ENCODE measurements at regions not wholly inside any gene's neighbourhood (a gene's known extent, or its start where the extent isn't known, plus 50 kb on each side); places are given as distances from the start of the nearest gene placed in this dataset.

GRCh38 chr4:65063601-65064000, 606.7 kb downstream of the EPHA5 start:
- H3K4me3 Mint-ChIP-seq = no peak overlapping the region
- no peaks in the 10 kb centered on the region for H3K27me3 ChIP-seq (ENCODE audit: insufficient read depth)
- ATAC-seq (no peak), DNase-seq (ENCODE audit: low spot score) (no peak)
- H3K36me3 Mint-ChIP-seq (ENCODE audit: low read depth) = peaks cover 5% of the 10 kb centered on the region; the same call in 2 of the 3 replicates
- TF ChIP-seq STAT1 (IDR thresholded peaks at IDR 0.05; ENCODE audit: unreplicated experiment) = no peak
- no peak for TF ChIP-seq REST (IDR thresholded peaks at IDR 0.05; ENCODE audit: unreplicated experiment)
- TF ChIP-seq, protein P1, sequence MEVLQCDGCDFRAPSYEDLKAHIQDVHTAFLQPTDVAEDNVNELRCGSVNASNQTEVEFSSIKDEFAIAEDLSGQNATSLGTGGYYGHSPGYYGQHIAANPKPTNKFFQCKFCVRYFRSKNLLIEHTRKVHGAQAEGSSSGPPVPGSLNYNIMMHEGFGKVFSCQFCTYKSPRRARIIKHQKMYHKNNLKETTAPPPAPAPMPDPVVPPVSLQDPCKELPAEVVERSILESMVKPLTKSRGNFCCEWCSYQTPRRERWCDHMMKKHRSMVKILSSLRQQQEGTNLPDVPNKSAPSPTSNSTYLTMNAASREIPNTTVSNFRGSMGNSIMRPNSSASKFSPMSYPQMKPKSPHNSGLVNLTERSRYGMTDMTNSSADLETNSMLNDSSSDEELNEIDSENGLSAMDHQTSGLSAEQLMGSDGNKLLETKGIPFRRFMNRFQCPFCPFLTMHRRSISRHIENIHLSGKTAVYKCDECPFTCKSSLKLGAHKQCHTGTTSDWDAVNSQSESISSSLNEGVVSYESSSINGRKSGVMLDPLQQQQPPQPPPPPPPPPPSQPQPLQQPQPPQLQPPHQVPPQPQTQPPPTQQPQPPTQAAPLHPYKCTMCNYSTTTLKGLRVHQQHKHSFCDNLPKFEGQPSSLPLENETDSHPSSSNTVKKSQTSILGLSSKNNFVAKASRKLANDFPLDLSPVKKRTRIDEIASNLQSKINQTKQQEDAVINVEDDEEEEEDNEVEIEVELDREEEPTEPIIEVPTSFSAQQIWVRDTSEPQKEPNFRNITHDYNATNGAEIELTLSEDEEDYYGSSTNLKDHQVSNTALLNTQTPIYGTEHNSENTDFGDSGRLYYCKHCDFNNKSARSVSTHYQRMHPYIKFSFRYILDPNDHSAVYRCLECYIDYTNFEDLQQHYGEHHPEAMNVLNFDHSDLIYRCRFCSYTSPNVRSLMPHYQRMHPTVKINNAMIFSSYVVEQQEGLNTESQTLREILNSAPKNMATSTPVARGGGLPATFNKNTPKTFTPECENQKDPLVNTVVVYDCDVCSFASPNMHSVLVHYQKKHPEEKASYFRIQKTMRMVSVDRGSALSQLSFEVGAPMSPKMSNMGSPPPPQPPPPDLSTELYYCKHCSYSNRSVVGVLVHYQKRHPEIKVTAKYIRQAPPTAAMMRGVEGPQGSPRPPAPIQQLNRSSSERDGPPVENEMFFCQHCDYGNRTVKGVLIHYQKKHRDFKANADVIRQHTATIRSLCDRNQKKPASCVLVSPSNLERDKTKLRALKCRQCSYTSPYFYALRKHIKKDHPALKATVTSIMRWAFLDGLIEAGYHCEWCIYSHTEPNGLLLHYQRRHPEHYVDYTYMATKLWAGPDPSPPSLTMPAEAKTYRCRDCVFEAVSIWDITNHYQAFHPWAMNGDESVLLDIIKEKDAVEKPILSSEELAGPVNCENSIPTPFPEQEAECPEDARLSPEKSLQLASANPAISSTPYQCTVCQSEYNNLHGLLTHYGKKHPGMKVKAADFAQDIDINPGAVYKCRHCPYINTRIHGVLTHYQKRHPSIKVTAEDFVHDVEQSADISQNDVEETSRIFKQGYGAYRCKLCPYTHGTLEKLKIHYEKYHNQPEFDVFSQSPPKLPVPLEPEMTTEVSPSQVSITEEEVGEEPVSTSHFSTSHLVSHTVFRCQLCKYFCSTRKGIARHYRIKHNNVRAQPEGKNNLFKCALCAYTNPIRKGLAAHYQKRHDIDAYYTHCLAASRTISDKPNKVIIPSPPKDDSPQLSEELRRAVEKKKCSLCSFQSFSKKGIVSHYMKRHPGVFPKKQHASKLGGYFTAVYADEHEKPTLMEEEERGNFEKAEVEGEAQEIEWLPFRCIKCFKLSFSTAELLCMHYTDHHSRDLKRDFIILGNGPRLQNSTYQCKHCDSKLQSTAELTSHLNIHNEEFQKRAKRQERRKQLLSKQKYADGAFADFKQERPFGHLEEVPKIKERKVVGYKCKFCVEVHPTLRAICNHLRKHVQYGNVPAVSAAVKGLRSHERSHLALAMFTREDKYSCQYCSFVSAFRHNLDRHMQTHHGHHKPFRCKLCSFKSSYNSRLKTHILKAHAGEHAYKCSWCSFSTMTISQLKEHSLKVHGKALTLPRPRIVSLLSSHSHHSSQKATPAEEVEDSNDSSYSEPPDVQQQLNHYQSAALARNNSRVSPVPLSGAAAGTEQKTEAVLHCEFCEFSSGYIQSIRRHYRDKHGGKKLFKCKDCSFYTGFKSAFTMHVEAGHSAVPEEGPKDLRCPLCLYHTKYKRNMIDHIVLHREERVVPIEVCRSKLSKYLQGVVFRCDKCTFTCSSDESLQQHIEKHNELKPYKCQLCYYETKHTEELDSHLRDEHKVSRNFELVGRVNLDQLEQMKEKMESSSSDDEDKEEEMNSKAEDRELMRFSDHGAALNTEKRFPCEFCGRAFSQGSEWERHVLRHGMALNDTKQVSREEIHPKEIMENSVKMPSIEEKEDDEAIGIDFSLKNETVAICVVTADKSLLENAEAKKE (CRISPR knock-in tag; IDR thresholded peaks at IDR 0.05) = no peak
- no peak for TF ChIP-seq NANOG (IDR thresholded peaks at IDR 0.05; ENCODE audit: borderline replicate concordance)
- TF ChIP-seq ZNF114 (CRISPR knock-in tag; IDR thresholded peaks at IDR 0.05) = no peak
- no peak for TF ChIP-seq EZH2phosphoT487 (IDR thresholded peaks at IDR 0.05; ENCODE audit: unreplicated experiment)
- TF ChIP-seq ZNF331 (CRISPR knock-in tag; IDR thresholded peaks at IDR 0.05; ENCODE audit: low read depth) = no peak
- no peak for TF ChIP-seq JUNB (IDR thresholded peaks at IDR 0.05; ENCODE audit: unreplicated experiment)
- TF ChIP-seq, protein P2, sequence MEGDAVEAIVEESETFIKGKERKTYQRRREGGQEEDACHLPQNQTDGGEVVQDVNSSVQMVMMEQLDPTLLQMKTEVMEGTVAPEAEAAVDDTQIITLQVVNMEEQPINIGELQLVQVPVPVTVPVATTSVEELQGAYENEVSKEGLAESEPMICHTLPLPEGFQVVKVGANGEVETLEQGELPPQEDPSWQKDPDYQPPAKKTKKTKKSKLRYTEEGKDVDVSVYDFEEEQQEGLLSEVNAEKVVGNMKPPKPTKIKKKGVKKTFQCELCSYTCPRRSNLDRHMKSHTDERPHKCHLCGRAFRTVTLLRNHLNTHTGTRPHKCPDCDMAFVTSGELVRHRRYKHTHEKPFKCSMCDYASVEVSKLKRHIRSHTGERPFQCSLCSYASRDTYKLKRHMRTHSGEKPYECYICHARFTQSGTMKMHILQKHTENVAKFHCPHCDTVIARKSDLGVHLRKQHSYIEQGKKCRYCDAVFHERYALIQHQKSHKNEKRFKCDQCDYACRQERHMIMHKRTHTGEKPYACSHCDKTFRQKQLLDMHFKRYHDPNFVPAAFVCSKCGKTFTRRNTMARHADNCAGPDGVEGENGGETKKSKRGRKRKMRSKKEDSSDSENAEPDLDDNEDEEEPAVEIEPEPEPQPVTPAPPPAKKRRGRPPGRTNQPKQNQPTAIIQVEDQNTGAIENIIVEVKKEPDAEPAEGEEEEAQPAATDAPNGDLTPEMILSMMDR (conservative IDR thresholded peaks at IDR 0.05; ENCODE audit: low read depth in 2 of 2) = no peak
- no peak for TF ChIP-seq POLR2AphosphoS5 (IDR thresholded peaks at IDR 0.05; ENCODE audit: low read depth)
- TF ChIP-seq CREB1 (CRISPR knock-in tag; IDR thresholded peaks at IDR 0.05; ENCODE audit: low read depth) = no peak
- TF ChIP-seq EZH2 (IDR thresholded peaks at IDR 0.05; ENCODE audit: low read depth, unreplicated experiment) = no peak
- no peak for TF ChIP-seq ETS1 (IDR thresholded peaks at IDR 0.05)
- no peaks in the 10 kb centered on the region for H3K4me1 ChIP-seq (ENCODE audit: insufficient read depth)
- no peaks in the 10 kb centered on the region for H3F3A ChIP-seq (replicated peaks; ENCODE audit: low read depth)
- H3K36me3 ChIP-seq (ENCODE audit: insufficient read depth) = no peaks in the 10 kb centered on the region
- no peak overlapping the region for H3K27ac ChIP-seq (ENCODE audit: low read depth)
- H3K9me3 Mint-ChIP-seq = peaks cover 4% of the 10 kb centered on the region
- no peaks in the 10 kb centered on the region for H3K27me3 Mint-ChIP-seq (ENCODE audit: insufficient read depth, low read depth, poor library complexity)
- no peaks in the 10 kb centered on the region for H3K4me1 Mint-ChIP-seq
- no peak overlapping the region for H2AFZ ChIP-seq
- H3K4me3 ChIP-seq = no peak overlapping the region
- H4K20me1 ChIP-seq (replicated peaks; ENCODE audit: insufficient read depth) = no peaks in the 10 kb centered on the region
- H3K27ac Mint-ChIP-seq = no peak overlapping the region
- H3K9me2 ChIP-seq (ENCODE audit: insufficient read depth) = no peaks in the 10 kb centered on the region
- no peak overlapping the region for H3K4me2 ChIP-seq
- H3K79me2 ChIP-seq (replicated peaks; ENCODE audit: insufficient read depth) = no peaks in the 10 kb centered on the region

Measured in GM23338 (cell line).